ENCODE measurements at regions not wholly inside any gene's neighbourhood (a gene's known extent, or its start where the extent isn't known, plus 50 kb on each side); places are given as distances from the start of the nearest gene placed in this dataset.
"Not testable (repeated sequence)": the region's sequence is repeated elsewhere in the genome, so short reads cannot be mapped to it uniquely, and the experiment has no call there.

GRCh38 chrX:115911967-115912366, 258.6 kb upstream of the AGTR2 start:
- DNase-seq (ENCODE audit: low read depth) = no peak

DNA sequence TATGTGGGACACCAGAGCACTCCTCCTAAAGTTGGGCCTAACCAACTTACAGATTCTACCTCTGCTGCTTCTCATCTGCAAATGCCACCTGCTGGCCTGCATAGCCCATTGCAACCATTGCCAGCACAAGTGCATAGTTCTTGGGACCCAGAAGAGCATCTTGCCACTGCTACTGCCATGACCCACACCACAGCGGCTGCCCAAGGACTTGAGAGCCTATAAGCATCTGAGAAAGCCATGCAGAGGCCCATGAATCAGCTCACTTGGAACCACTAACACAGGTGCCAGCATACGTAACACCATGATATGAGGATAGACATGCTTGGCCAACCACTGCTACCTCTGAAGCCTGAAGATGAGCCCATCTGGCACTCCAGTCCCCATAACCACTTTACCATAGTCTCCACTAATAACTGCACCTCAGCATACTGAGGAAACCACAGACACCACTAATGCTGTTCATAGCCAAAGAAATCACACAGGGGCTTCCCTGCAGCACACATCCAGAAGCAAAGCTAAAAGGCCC, 258.1 kb upstream of the AGTR2 start:
- DNase-seq (ENCODE audit: low read depth) = no peak

DNA sequence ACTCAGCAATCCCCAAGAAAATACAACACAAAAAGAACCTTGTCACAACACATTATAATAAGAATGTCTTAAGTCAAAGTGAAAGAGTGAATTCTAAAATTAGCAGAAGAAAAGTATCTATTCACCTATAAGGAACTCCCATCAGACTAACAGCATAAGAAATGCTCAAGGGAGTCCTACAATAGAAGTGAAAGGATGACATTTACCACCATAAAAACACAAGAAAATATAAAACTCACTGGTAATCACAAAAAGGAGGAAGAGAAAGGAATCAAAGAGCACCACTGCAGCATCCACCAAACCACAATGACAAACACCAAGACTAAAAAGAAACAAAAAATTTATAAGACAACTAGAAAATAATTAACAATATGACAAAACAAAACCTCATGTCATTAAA, 257.0 kb upstream of the AGTR2 start:
- no peak for DNase-seq (ENCODE audit: low read depth)

GRCh38 chrX:115915625-115916024, 254.9 kb upstream of the AGTR2 start:
- not testable (repeated sequence) for DNase-seq (ENCODE audit: low read depth)

GRCh38 chrX:115929480-115929879, 241.1 kb upstream of the AGTR2 start:
- DNase-seq (ENCODE audit: low read depth) = no peak

DNA sequence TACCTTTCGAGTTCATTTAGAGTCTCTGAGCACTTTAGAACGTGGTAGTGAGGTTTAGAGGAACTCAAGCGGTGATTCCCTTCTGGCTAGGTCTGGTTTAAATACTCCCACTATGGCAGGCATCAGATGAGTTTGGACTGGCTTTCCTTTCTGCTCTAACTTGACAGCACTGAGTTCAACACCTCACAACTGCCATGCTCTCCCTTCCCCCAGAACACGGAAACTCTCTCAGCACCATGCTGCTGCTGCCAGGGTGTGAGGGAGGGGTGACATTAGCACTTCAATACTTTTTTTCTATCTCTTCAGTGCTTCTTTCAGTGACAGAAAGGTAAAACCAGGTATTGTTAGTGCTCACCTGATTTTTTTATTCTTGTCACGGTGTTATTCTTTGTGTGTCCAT, 234.5 kb upstream of the AGTR2 start:
- DNase-seq (ENCODE audit: low read depth) = no peak

- no peak for DNase-seq (ENCODE audit: low read depth)
Measured at GRCh38 chrX:115939070-115939469, 231.5 kb upstream of the AGTR2 start.

DNA sequence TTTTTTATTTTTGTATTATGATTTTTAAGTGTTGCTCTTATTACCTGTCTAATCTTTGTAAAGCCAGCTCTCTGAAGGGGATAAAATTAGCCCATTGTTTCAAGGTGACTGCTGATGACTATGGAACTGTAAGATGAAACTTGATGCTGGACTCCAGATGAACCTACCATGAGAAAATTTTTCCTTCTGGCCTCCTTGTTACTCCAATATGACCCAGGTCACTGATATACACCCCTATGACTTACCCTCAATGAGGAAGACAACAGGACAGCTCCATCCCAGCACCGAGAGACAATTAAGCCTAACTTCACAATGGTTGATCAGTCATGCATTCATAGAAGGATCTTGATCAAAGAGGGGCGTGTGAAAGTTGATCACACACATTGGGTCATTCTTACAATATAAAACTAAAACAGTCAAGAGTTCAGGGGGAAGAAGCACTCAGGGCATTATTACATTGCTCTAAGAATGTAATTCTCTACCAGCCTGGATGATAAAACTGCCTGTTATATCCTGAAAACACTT, 230.8 kb upstream of the AGTR2 start:
- DNase-seq (ENCODE audit: low read depth) = no peak

DNA sequence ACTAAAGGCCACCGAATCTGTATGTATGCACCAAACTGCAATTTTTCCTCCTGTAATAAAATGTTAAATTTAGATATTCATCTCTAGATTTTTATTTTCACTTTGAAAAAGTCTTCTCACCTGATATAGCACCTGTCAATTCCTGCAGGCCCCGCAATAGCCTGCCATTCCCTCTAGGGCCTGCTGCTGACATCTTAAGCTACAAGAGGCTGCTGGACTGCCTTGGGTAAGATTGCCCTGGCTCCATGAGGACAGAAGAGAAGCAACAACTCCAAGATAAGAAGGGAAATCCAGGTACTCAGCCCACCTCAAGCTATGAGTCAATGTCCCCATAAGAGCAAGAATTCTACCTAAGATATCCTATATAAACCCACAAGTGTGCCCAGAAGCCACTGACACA, 230.2 kb upstream of the AGTR2 start:
- DNase-seq (ENCODE audit: low read depth) = no peak

DNA sequence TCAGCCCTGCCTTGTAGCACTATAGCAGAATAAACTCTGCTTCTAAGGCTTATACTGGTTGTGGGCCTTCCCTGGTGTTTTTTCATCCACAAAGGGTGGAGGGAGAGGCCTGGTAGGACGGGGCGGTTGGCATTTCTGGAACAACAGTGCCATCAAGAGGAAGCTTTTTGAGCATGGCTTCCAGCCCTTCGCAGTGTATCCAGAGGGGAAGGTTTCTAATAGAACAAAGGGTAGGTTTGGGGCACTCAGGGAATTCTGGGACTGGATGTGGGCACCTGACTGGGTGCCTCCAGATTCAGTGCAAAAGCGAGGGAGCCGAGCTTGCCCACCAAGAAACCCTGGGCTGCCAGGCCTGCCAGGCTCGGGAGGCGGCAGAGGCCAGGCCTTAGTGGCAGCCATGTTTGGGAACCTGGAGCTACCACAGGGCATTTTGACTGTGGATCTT, 229.6 kb upstream of the AGTR2 start:
- no peak for DNase-seq (ENCODE audit: low read depth)

- no peak for DNase-seq (ENCODE audit: low read depth)
Measured at GRCh38 chrX:115941388-115941787, 229.2 kb upstream of the AGTR2 start.

GRCh38 chrX:115946059-115946458, 224.5 kb upstream of the AGTR2 start:
- no peak for DNase-seq (ENCODE audit: low read depth)

DNA sequence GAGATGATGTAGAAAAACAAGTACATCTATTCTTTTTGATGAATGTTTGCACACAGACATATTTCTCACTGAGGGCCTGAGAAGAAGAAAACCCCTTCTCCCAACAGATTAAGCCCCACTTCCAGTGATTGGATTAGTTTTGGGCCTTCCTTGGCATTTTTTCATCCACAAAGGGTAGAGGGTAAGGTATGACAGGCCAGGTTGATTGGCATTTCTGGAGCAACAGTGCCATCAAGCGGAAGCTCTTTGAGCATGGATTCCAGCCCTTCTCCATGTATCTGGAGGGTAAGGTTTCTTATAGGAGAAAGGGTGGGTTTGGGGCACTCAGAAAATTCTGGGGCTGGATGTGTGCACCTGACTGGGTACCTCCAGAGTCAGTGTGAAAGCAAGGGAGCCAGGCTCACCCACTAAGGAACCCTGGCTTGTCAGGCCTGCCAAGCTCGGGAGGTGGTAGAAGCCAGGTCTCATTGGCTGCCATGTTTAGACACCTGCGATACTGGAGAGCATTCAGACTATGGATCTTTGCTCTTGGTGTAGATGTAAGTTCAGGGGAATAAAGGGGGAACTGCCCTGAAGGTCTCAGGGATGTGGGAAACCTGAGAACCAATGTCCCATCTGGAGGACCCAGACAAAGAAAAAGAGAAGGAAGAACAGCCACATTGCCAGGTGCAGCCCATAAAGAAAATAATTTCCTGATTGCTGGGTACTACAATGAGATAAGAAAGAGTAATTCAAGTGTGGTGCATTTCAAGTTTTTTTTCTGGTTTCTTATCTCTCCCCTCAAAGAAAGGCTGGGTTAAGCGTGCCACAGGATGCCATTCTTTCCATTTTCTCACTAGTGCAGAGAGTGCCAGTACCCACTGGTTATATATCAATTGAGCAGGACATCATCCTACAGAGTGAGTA, 222.3 kb upstream of the AGTR2 start:
- no peak for DNase-seq (ENCODE audit: low read depth)

GRCh38 chrX:115949900-115950822, 220.4 kb upstream of the AGTR2 start:
- DNase-seq (ENCODE audit: low read depth) = no peak

GRCh38 chrX:115952417-115953092, 218.0 kb upstream of the AGTR2 start:
- no peak for DNase-seq (ENCODE audit: low read depth)

- DNase-seq (ENCODE audit: low read depth) = no peak
Measured at GRCh38 chrX:115957862-115958490, 212.6 kb upstream of the AGTR2 start.

DNA sequence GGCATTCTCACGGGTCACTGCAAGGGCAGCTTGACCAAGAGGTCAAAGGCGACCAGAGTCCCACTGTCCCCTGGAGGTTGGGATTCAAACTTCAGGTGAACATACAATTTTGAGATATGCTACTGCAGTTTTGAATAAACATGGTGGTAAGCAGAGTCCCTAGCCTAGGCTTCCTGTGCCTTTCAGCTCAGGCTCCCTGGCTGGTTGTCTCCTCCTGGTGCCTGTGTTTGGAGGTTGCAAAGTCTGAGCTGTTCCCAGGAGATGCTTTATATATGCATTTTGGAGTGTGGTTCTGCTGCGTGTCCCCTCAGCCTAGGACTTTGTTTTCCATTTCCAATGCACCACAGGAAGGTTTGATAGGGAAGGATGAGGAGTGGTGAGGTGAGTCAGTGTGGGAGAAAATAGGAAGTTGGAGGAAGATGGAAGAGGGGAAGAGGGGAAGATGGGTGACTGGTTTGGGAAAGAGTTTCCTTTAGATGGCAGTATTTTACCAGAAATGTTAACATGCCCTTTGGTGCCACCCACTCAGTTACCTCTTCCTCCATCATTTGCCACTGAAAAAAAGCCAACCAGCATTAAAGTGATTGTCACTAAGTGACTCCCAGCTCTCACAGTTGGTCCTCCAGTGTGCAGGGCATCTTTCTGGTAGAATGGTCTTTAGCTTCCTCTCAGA, 211.7 kb upstream of the AGTR2 start:
- DNase-seq (ENCODE audit: low read depth) = no peak

GRCh38 chrX:115960440-115961084, 210.0 kb upstream of the AGTR2 start:
- DNase-seq (ENCODE audit: low read depth) = no peak

DNA sequence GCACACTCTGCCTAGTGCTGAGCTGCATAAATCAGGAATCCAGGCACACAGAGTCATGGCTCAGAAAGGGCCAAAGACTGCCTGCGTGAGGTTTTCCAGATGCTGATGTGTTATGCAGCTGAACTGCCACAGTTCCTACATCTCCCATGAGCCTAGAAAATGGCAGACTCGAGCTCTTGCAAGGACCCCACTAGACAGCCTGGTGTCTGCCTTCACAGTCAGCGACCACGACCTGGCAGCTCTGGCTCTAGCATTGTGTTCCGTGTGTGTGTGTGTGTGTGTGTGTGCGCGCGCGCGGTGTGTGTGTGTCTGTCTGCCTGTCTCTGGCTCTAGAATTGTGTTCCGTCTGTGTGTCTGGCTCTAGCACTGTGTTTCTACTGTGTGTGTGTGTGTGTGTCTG, 203.6 kb upstream of the AGTR2 start:
- no peak for DNase-seq (ENCODE audit: low read depth)

Measured in HS-27A (cell line).